ENCODE measurements at regions not wholly inside any gene's neighbourhood (a gene's known extent, or its start where the extent isn't known, plus 50 kb on each side); places are given as distances from the start of the nearest gene placed in this dataset.

DNA sequence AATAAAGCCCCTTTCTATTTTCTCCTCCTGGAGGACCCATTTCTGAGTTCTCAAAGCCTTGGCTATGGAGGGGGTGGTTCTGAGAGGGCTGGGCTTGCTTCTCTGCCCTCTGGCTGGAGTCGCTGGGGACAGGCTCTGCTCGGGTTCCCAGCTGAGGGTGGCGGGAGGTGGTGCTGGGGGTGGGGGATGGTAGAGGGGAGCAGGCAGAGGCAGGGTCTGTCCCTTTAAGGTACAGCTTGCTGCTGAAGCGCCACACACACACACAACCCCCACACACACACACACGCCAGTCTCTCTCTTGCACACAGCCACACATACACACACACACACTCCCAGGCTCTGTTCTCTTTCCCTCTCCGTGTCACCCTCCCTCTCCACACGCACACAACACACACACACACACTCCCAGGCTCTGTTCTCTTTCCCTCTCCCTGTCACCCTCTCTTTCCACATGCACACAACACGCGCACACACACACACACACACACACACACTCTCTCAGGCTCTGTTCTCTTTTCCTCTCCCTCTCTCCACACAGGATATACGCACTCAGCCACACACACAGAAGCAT is 69.8 kb upstream of the SSBP3 start:
- CTCF ChIA-PET = interaction anchor here (0.6 to 1.2 kb wide), 3 partner anchors 11 to 29 kb away, joined by 3 to 6 read pairs (median 3); no protein-coding TSS in a partner anchor
- peak overlapping the region; percentile 46; the same call in 1 of the 2 replicates for H3K27ac Mint-ChIP-seq
- H3K27me3 Mint-ChIP-seq (ENCODE audit: low read depth) = peaks cover 46% of the 10 kb centered on the region
- ATAC-seq (peak; percentile 31), DNase-seq (ENCODE audit: low spot score) (no peak)
- POLR2A ChIA-PET = interaction anchor here (0.6 to 3.8 kb wide), 4 partner anchors 10 to 69 kb away, joined by 3 to 20 read pairs (median 4); partner anchors contain the start of gene SSBP3
- H3K9me3 Mint-ChIP-seq = no peaks in the 10 kb centered on the region
- H3K4me3 Mint-ChIP-seq = peak overlapping the region; percentile 67
- no peaks in the 10 kb centered on the region for H3K36me3 Mint-ChIP-seq
- peaks cover 78% of the 10 kb centered on the region for H3K4me1 Mint-ChIP-seq
- TF ChIP-seq IRF2 (CRISPR knock-in tag; IDR thresholded peaks at IDR 0.05; ENCODE audit: borderline replicate concordance, low read depth) = no peak
- TF ChIP-seq JUN (CRISPR knock-in tag; IDR thresholded peaks at IDR 0.05) = no peak
- TF ChIP-seq, protein P1, sequence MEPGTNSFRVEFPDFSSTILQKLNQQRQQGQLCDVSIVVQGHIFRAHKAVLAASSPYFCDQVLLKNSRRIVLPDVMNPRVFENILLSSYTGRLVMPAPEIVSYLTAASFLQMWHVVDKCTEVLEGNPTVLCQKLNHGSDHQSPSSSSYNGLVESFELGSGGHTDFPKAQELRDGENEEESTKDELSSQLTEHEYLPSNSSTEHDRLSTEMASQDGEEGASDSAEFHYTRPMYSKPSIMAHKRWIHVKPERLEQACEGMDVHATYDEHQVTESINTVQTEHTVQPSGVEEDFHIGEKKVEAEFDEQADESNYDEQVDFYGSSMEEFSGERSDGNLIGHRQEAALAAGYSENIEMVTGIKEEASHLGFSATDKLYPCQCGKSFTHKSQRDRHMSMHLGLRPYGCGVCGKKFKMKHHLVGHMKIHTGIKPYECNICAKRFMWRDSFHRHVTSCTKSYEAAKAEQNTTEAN (CRISPR knock-in tag; IDR thresholded peaks at IDR 0.05) = no peak
- TF ChIP-seq, protein P2, sequence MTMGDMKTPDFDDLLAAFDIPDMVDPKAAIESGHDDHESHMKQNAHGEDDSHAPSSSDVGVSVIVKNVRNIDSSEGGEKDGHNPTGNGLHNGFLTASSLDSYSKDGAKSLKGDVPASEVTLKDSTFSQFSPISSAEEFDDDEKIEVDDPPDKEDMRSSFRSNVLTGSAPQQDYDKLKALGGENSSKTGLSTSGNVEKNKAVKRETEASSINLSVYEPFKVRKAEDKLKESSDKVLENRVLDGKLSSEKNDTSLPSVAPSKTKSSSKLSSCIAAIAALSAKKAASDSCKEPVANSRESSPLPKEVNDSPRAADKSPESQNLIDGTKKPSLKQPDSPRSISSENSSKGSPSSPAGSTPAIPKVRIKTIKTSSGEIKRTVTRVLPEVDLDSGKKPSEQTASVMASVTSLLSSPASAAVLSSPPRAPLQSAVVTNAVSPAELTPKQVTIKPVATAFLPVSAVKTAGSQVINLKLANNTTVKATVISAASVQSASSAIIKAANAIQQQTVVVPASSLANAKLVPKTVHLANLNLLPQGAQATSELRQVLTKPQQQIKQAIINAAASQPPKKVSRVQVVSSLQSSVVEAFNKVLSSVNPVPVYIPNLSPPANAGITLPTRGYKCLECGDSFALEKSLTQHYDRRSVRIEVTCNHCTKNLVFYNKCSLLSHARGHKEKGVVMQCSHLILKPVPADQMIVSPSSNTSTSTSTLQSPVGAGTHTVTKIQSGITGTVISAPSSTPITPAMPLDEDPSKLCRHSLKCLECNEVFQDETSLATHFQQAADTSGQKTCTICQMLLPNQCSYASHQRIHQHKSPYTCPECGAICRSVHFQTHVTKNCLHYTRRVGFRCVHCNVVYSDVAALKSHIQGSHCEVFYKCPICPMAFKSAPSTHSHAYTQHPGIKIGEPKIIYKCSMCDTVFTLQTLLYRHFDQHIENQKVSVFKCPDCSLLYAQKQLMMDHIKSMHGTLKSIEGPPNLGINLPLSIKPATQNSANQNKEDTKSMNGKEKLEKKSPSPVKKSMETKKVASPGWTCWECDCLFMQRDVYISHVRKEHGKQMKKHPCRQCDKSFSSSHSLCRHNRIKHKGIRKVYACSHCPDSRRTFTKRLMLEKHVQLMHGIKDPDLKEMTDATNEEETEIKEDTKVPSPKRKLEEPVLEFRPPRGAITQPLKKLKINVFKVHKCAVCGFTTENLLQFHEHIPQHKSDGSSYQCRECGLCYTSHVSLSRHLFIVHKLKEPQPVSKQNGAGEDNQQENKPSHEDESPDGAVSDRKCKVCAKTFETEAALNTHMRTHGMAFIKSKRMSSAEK (CRISPR knock-in tag; IDR thresholded peaks at IDR 0.05; ENCODE audit: borderline replicate concordance) = no peak
- TF ChIP-seq, protein P3, sequence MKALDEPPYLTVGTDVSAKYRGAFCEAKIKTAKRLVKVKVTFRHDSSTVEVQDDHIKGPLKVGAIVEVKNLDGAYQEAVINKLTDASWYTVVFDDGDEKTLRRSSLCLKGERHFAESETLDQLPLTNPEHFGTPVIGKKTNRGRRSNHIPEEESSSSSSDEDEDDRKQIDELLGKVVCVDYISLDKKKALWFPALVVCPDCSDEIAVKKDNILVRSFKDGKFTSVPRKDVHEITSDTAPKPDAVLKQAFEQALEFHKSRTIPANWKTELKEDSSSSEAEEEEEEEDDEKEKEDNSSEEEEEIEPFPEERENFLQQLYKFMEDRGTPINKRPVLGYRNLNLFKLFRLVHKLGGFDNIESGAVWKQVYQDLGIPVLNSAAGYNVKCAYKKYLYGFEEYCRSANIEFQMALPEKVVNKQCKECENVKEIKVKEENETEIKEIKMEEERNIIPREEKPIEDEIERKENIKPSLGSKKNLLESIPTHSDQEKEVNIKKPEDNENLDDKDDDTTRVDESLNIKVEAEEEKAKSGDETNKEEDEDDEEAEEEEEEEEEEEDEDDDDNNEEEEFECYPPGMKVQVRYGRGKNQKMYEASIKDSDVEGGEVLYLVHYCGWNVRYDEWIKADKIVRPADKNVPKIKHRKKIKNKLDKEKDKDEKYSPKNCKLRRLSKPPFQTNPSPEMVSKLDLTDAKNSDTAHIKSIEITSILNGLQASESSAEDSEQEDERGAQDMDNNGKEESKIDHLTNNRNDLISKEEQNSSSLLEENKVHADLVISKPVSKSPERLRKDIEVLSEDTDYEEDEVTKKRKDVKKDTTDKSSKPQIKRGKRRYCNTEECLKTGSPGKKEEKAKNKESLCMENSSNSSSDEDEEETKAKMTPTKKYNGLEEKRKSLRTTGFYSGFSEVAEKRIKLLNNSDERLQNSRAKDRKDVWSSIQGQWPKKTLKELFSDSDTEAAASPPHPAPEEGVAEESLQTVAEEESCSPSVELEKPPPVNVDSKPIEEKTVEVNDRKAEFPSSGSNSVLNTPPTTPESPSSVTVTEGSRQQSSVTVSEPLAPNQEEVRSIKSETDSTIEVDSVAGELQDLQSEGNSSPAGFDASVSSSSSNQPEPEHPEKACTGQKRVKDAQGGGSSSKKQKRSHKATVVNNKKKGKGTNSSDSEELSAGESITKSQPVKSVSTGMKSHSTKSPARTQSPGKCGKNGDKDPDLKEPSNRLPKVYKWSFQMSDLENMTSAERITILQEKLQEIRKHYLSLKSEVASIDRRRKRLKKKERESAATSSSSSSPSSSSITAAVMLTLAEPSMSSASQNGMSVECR (CRISPR knock-in tag; IDR thresholded peaks at IDR 0.05; ENCODE audit: borderline replicate concordance) = no peak
- TF ChIP-seq SP1 (CRISPR knock-in tag; conservative IDR thresholded peaks at IDR 0.05) = no peak
- TF ChIP-seq, protein P4, sequence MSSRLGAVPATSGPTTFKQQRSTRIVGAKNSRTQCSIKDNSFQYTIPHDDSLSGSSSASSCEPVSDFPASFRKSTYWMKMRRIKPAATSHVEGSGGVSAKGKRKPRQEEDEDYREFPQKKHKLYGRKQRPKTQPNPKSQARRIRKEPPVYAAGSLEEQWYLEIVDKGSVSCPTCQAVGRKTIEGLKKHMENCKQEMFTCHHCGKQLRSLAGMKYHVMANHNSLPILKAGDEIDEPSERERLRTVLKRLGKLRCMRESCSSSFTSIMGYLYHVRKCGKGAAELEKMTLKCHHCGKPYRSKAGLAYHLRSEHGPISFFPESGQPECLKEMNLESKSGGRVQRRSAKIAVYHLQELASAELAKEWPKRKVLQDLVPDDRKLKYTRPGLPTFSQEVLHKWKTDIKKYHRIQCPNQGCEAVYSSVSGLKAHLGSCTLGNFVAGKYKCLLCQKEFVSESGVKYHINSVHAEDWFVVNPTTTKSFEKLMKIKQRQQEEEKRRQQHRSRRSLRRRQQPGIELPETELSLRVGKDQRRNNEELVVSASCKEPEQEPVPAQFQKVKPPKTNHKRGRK (CRISPR knock-in tag; IDR thresholded peaks at IDR 0.05; ENCODE audit: borderline replicate concordance) = no peak
- no peak for TF ChIP-seq TEAD4 (CRISPR knock-in tag; IDR thresholded peaks at IDR 0.05)
- TF ChIP-seq, protein P5, sequence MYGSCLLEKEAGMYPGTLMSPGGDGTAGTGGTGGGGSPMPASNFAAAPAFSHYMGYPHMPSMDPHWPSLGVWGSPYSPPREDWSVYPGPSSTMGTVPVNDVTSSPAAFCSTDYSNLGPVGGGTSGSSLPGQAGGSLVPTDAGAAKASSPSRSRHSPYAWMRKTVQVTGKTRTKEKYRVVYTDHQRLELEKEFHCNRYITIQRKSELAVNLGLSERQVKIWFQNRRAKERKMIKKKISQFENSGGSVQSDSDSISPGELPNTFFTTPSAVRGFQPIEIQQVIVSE (CRISPR knock-in tag; IDR thresholded peaks at IDR 0.05; ENCODE audit: borderline replicate concordance) = no peak
- TF ChIP-seq TEAD1 (CRISPR knock-in tag; IDR thresholded peaks at IDR 0.05) = no peak
- TF ChIP-seq, protein P6, sequence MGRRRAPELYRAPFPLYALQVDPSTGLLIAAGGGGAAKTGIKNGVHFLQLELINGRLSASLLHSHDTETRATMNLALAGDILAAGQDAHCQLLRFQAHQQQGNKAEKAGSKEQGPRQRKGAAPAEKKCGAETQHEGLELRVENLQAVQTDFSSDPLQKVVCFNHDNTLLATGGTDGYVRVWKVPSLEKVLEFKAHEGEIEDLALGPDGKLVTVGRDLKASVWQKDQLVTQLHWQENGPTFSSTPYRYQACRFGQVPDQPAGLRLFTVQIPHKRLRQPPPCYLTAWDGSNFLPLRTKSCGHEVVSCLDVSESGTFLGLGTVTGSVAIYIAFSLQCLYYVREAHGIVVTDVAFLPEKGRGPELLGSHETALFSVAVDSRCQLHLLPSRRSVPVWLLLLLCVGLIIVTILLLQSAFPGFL (CRISPR knock-in tag; IDR thresholded peaks at IDR 0.05; ENCODE audit: borderline replicate concordance) = no peak
- TF ChIP-seq GRHL2 (CRISPR knock-in tag; IDR thresholded peaks at IDR 0.05; ENCODE audit: insufficient replicate concordance, severe bottlenecking) = no peak
- TF ChIP-seq NR3C1 (CRISPR knock-in tag; conservative IDR thresholded peaks at IDR 0.05; ENCODE audit: low read depth) = no peak
- TF ChIP-seq, protein P7, sequence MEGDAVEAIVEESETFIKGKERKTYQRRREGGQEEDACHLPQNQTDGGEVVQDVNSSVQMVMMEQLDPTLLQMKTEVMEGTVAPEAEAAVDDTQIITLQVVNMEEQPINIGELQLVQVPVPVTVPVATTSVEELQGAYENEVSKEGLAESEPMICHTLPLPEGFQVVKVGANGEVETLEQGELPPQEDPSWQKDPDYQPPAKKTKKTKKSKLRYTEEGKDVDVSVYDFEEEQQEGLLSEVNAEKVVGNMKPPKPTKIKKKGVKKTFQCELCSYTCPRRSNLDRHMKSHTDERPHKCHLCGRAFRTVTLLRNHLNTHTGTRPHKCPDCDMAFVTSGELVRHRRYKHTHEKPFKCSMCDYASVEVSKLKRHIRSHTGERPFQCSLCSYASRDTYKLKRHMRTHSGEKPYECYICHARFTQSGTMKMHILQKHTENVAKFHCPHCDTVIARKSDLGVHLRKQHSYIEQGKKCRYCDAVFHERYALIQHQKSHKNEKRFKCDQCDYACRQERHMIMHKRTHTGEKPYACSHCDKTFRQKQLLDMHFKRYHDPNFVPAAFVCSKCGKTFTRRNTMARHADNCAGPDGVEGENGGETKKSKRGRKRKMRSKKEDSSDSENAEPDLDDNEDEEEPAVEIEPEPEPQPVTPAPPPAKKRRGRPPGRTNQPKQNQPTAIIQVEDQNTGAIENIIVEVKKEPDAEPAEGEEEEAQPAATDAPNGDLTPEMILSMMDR (IDR thresholded peaks at IDR 0.05) = no peak
- TF ChIP-seq EMX1 (CRISPR knock-in tag; IDR thresholded peaks at IDR 0.05) = no peak
- TF ChIP-seq CREM (CRISPR knock-in tag; IDR thresholded peaks at IDR 0.05) = no peak
- TF ChIP-seq, protein P8, sequence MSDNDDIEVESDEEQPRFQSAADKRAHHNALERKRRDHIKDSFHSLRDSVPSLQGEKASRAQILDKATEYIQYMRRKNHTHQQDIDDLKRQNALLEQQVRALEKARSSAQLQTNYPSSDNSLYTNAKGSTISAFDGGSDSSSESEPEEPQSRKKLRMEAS (CRISPR knock-in tag; IDR thresholded peaks at IDR 0.05) = no peak
